ENCODE measurements at regions not wholly inside any gene's neighbourhood (a gene's known extent, or its start where the extent isn't known, plus 50 kb on each side); places are given as distances from the start of the nearest gene placed in this dataset.

GRCh38 chr16:26768385-26769010 is 298.2 kb upstream of the C16orf82 start:
- Mint-ChIP-seq H3K4me1 (no peaks in the 10 kb centered on the region), H3K4me3 (no peak overlapping the region), H3K9me3 (no peaks in the 10 kb centered on the region), H3K27me3 (no peaks in the 10 kb centered on the region), H3K36me3 (ENCODE audit: low read depth) (no peaks in the 10 kb centered on the region), H3K27ac (no peak overlapping the region)
- no peak for TF ChIP-seq CTCF (IDR thresholded peaks at IDR 0.05)
- ATAC-seq (ENCODE audit: low read depth) (no peak), DNase-seq (no peak)
- ChIA-PET POLR2A (no interaction called here), CTCF (no interaction called here)
- intact Hi-C loops (cut with micrococcal nuclease), result no loop called here

- H3K4me1 Mint-ChIP-seq, result no peaks in the 10 kb centered on the region
- H3K27me3 Mint-ChIP-seq, result peaks cover 4% of the 10 kb centered on the region
These were observed 296.2 kb upstream of the C16orf82 start for GRCh38 chr16:26770547-26770946.

GRCh38 chr16:26772503-26772902 is 294.2 kb upstream of the C16orf82 start:
- intact Hi-C loops (cut with micrococcal nuclease), result no loop called here
- DNase-seq, result no peak
- no peak overlapping the region for H3K4me3 Mint-ChIP-seq
- TF ChIP-seq CTCF (IDR thresholded peaks at IDR 0.05), result no peak
- H3K36me3 Mint-ChIP-seq (ENCODE audit: low read depth), result no peaks in the 10 kb centered on the region
- ChIA-PET POLR2A (no interaction called here), CTCF (no interaction called here)
- H3K4me1 Mint-ChIP-seq, result no peaks in the 10 kb centered on the region
- peaks cover 7% of the 10 kb centered on the region for H3K27me3 Mint-ChIP-seq
- no peak for ATAC-seq (ENCODE audit: low read depth)
- no peak overlapping the region for H3K27ac Mint-ChIP-seq
- peaks cover 4% of the 10 kb centered on the region for H3K9me3 Mint-ChIP-seq

More at GRCh38 chr16:26770547-26770946, 296.2 kb upstream of the C16orf82 start:
- Mint-ChIP-seq H3K36me3 (ENCODE audit: low read depth) (no peaks in the 10 kb centered on the region), H3K9me3 (peaks cover 4% of the 10 kb centered on the region), H3K27ac (no peak overlapping the region), H3K4me3 (no peak overlapping the region)
- intact Hi-C loops (cut with micrococcal nuclease), result no loop called here
- ATAC-seq (ENCODE audit: low read depth) (no peak), DNase-seq (no peak)
- CTCF ChIA-PET, result no interaction called here
- TF ChIP-seq CTCF (IDR thresholded peaks at IDR 0.05), result no peak
- POLR2A ChIA-PET, result no interaction called here

GRCh38 chr16:26777821-26778220 is 288.9 kb upstream of the C16orf82 start:
- DNase-seq, result no peak
- intact Hi-C loops (cut with micrococcal nuclease), result no loop called here
- no peaks in the 10 kb centered on the region for H3K36me3 Mint-ChIP-seq (ENCODE audit: low read depth)
- H3K27ac Mint-ChIP-seq, result no peak overlapping the region
- peaks cover 4% of the 10 kb centered on the region for H3K9me3 Mint-ChIP-seq
- no peak overlapping the region for H3K4me3 Mint-ChIP-seq
- TF ChIP-seq CTCF (IDR thresholded peaks at IDR 0.05), result no peak
- peaks cover 7% of the 10 kb centered on the region for H3K27me3 Mint-ChIP-seq
- no peak for ATAC-seq (ENCODE audit: low read depth)
- POLR2A ChIA-PET, result no interaction called here
- no peaks in the 10 kb centered on the region for H3K4me1 Mint-ChIP-seq
- CTCF ChIA-PET, result no interaction called here

- Mint-ChIP-seq H3K27me3 (no peaks in the 10 kb centered on the region), H3K4me3 (no peak overlapping the region), H3K27ac (no peak overlapping the region), H3K4me1 (no peaks in the 10 kb centered on the region), H3K9me3 (no peaks in the 10 kb centered on the region), H3K36me3 (ENCODE audit: low read depth) (no peaks in the 10 kb centered on the region)
- intact Hi-C loops (cut with micrococcal nuclease), result no loop called here
- ChIA-PET CTCF (no interaction called here), POLR2A (no interaction called here)
- DNase-seq (no peak), ATAC-seq (ENCODE audit: low read depth) (no peak)
- TF ChIP-seq CTCF (IDR thresholded peaks at IDR 0.05), result no peak
These were observed 278.8 kb upstream of the C16orf82 start for GRCh38 chr16:26787924-26788323.

Data from activated B cell treated with CpG ODN at 0.5 μM for 24 hours (primary cell).